Peyer's patch (tissue), 4 donors: ENCODE measurements at regions not wholly inside any gene's neighbourhood (a gene's known extent, or its start where the extent isn't known, plus 50 kb on each side); places are given as distances from the start of the nearest gene placed in this dataset.

Source experiments
- DNase-seq, 3 donors: peaks; one replicate each; pipeline ENCODE4 v3.0.0-alpha.2; 2017 to 2019
- H3K27ac ChIP-seq, 4 donors: fragments of 200-600 bp; sonication (generic); one replicate each; pipeline ENCODE4 v1.5.1; 2016 to 2019
- H3K27me3 ChIP-seq, 2 donors: fragments of 200-600 bp; sonication (generic); one replicate each; pipeline ENCODE4 v1.5.1; 2019
- H3K36me3 ChIP-seq, 3 donors: fragments of 200-600 bp; sonication (generic); one replicate each; pipeline ENCODE4 v1.5.1; 2016 to 2019
- H3K4me1 ChIP-seq, 4 donors: fragments of 200-600 bp; sonication (generic); one replicate each; pipeline ENCODE4 v1.5.1; 2016 to 2019
- H3K4me3 ChIP-seq, 4 donors: fragments of 200-600 bp; sonication (generic); 1 replicate in 3 of 4; 2 replicates in 1 of 4; pipeline ENCODE4 v1.5.1; 2016 to 2019; ENCODE audit warnings: mild to moderate bottlenecking in 1 of 4
- H3K9me3 ChIP-seq, 4 donors: fragments of 200-600 bp; sonication (generic); one replicate each; pipeline ENCODE4 v1.5.1; 2016 to 2019; ENCODE audit warnings: mild to moderate bottlenecking in 1 of 4
- POLR2A ChIP-seq, 2 donors: fragments of 450-650 bp; IDR thresholded peaks; one replicate each; pipeline ENCODE4 v1.5.1; 2017; ENCODE audit warnings: antibody characterized with exemption in 2 of 2, mild to moderate bottlenecking in 2 of 2, moderate library complexity in 2 of 2
- TF ChIP-seq, protein P1 (sequence below), 6 experiments: fragments of 450-650 bp in 4 of 6; fragments of 200-600 bp in 2 of 6; sonication (generic) in 1 of 6; IDR thresholded peaks; one replicate each; pipeline ENCODE4 v1.5.1; 2017 to 2019; ENCODE audit warnings: antibody characterized with exemption in 6 of 6, mild to moderate bottlenecking in 3 of 6, moderate library complexity in 1 of 6

DNA sequence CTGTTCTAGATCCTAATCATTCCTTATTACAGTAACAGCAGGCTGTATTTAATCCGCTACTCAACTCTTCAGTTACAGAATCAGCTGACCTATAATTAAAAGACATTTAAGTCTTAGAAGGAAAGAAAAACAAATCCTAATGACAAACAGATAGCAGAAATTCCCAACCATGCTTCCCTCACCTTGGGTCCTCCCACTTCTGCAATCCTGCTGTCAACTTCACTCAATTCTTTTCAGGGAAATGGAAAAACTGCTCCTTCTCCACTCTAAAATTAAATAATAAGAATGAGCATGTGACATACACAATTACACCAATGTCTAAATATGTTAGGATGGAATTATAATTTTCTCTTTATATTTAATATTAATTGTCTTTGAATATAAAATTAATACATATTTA, 182.6 kb upstream of the LYPLAL1 start:
- TF ChIP-seq, protein P1, sequence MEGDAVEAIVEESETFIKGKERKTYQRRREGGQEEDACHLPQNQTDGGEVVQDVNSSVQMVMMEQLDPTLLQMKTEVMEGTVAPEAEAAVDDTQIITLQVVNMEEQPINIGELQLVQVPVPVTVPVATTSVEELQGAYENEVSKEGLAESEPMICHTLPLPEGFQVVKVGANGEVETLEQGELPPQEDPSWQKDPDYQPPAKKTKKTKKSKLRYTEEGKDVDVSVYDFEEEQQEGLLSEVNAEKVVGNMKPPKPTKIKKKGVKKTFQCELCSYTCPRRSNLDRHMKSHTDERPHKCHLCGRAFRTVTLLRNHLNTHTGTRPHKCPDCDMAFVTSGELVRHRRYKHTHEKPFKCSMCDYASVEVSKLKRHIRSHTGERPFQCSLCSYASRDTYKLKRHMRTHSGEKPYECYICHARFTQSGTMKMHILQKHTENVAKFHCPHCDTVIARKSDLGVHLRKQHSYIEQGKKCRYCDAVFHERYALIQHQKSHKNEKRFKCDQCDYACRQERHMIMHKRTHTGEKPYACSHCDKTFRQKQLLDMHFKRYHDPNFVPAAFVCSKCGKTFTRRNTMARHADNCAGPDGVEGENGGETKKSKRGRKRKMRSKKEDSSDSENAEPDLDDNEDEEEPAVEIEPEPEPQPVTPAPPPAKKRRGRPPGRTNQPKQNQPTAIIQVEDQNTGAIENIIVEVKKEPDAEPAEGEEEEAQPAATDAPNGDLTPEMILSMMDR (IDR thresholded peaks at IDR 0.05), result no peak
- TF ChIP-seq POLR2A (IDR thresholded peaks at IDR 0.05), result no peak
- no peaks in the 10 kb centered on the region for H3K9me3 ChIP-seq
- no peaks in the 10 kb centered on the region for H3K36me3 ChIP-seq

GRCh38 chr1:218994615-218995014, 179.1 kb upstream of the LYPLAL1 start:
- H3K27ac ChIP-seq, result no peak overlapping the region
- no peaks in the 10 kb centered on the region for H3K36me3 ChIP-seq
- H3K27me3 ChIP-seq, result no peaks in the 10 kb centered on the region
- TF ChIP-seq, protein P1 (IDR thresholded peaks at IDR 0.05), result no peak
- TF ChIP-seq POLR2A (IDR thresholded peaks at IDR 0.05), result no peak
- H3K4me3 ChIP-seq, result no peak overlapping the region
- DNase-seq, result no peak
- H3K4me1 ChIP-seq, result no peaks in the 10 kb centered on the region
- no peaks in the 10 kb centered on the region for H3K9me3 ChIP-seq

More for the DNA sequence above, 182.6 kb upstream of the LYPLAL1 start:
- H3K4me1 ChIP-seq, result no peaks in the 10 kb centered on the region
- no peak for DNase-seq
- no peak overlapping the region for H3K27ac ChIP-seq
- no peaks in the 10 kb centered on the region for H3K27me3 ChIP-seq
- no peak overlapping the region for H3K4me3 ChIP-seq

DNA sequence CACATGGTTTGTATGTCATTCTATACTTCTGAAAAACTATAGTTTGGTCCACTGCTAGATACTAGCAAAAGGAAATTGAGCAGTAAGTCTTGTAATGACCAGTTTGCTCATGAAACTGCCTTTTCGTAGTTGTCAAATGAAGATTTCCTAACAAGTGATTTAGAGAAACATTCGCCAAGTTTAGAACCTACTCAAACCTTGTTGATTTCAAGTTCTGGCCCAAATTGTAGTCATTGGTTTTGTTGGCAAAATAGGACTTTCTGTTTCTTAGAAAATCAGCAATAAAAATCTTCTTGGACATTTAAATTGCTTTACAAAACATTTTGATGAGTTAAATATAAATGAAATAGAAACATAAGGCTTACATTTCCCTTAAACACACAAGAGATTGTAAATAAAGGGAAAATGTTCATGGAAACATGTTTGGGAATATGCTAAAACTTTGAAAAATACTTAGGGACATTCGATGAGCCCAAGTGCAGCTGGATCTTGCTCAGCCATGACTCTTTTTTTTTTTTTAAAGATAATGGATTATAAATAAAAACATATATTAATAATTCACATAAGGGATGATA, 178.5 kb upstream of the LYPLAL1 start:
- H3K4me1 ChIP-seq, result no peaks in the 10 kb centered on the region
- TF ChIP-seq POLR2A (IDR thresholded peaks at IDR 0.05), result no peak
- TF ChIP-seq, protein P1 (IDR thresholded peaks at IDR 0.05), result no peak
- DNase-seq, result no peak

GRCh38 chr1:218996362-218996761, 177.3 kb upstream of the LYPLAL1 start:
- Histone ChIP-seq H3K4me1 (no peaks in the 10 kb centered on the region), H3K27ac (no peak overlapping the region), H3K9me3 (no peaks in the 10 kb centered on the region), H3K27me3 (no peaks in the 10 kb centered on the region), H3K36me3 (no peaks in the 10 kb centered on the region), H3K4me3 (no peak overlapping the region)
- TF ChIP-seq, protein P1 (IDR thresholded peaks at IDR 0.05), result no peak
- no peak for TF ChIP-seq POLR2A (IDR thresholded peaks at IDR 0.05)
- no peak for DNase-seq

More for the DNA sequence above, 178.5 kb upstream of the LYPLAL1 start:
- no peaks in the 10 kb centered on the region for H3K9me3 ChIP-seq
- H3K27ac ChIP-seq, result no peak overlapping the region
- no peak overlapping the region for H3K4me3 ChIP-seq
- no peaks in the 10 kb centered on the region for H3K36me3 ChIP-seq
- H3K27me3 ChIP-seq, result no peaks in the 10 kb centered on the region

DNA sequence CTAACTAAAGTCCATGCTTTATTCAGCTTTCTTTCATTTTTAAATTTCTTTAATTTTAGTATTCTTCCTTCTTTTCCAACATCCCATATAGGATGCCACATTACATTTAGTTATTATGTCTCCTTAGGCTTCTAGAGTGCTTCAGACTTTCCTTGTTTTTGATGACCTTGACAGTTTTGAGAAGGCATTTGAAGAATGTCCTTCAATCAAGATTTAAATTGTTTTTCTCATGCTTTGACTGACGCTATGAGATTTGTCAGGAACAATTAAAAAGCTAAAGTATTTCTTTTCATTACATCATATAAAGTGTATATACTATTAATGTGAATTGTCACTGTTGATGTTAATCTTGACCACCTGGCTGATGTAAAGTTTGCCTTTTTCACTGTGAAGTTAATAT, 173.7 kb upstream of the LYPLAL1 start:
- no peaks in the 10 kb centered on the region for H3K36me3 ChIP-seq
- no peak for TF ChIP-seq POLR2A (IDR thresholded peaks at IDR 0.05)
- TF ChIP-seq, protein P1 (IDR thresholded peaks at IDR 0.05), result no peak
- H3K4me3 ChIP-seq, result no peak overlapping the region
- no peaks in the 10 kb centered on the region for H3K4me1 ChIP-seq
- H3K27ac ChIP-seq, result no peak overlapping the region
- no peaks in the 10 kb centered on the region for H3K27me3 ChIP-seq
- peaks cover 0 to 2% (median 0%) of the 10 kb centered on the region in 4 donors for H3K9me3 ChIP-seq
- DNase-seq, result no peak

DNA sequence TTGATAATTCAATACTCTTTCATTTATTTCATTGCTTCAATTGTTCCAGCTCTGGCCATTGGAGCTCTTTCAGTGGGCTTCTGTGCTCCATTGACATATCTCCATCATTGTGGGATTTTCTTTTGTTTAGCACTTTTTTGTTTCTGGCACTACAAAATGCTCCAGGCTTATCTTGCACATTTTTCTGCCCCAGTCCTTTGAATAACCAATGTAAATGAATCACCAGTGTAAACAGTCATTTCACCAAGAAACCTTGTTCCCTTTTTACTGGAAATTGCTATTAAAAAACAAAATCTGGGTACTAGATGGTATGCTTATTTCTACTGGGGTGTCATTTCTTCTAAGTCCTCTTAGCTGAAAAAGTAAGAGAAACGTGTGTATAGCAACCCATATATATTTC, 173.0 kb upstream of the LYPLAL1 start:
- peaks cover 0 to 5% (median 0%) of the 10 kb centered on the region in 4 donors for H3K9me3 ChIP-seq
- no peak for DNase-seq
- no peak overlapping the region for H3K4me3 ChIP-seq
- H3K36me3 ChIP-seq, result no peaks in the 10 kb centered on the region
- H3K27me3 ChIP-seq, result no peaks in the 10 kb centered on the region
- H3K4me1 ChIP-seq, result no peaks in the 10 kb centered on the region
- H3K27ac ChIP-seq, result no peak overlapping the region
- no peak for TF ChIP-seq POLR2A (IDR thresholded peaks at IDR 0.05)
- TF ChIP-seq, protein P1 (IDR thresholded peaks at IDR 0.05), result no peak
